Stimulated activated CD8-positive, alpha-beta memory T cell treated with anti-CD3 and anti-CD28 coated beads, Interleukin-12 subunit alpha, Interleukin-12 subunit beta, amount 100 ng/mL, for 24 hours (primary cell): ENCODE measurements at regions not wholly inside any gene's neighbourhood (a gene's known extent, or its start where the extent isn't known, plus 50 kb on each side); places are given as distances from the start of the nearest gene placed in this dataset.

Experiments used
- DNase-seq: peaks from one replicate; pipeline ENCODE4 v3.0.0-alpha.2; 2020; ENCODE audit errors: extremely low read depth

GRCh38 chr6:4560221-4561077, 215.8 kb upstream of the CDYL start:
- no peak for DNase-seq

- no peak for DNase-seq
Measured at GRCh38 chr6:4559281-4559875, 216.8 kb upstream of the CDYL start.

- no peak for DNase-seq
Measured at GRCh38 chr6:4554645-4555044, 221.6 kb upstream of the CDYL start.

- no peak for DNase-seq
Measured at GRCh38 chr6:4553387-4553786, 222.8 kb upstream of the CDYL start.

- DNase-seq = no peak
Measured at GRCh38 chr6:4550227-4550597, 226.0 kb upstream of the CDYL start.

GRCh38 chr6:4549556-4550226, 226.5 kb upstream of the CDYL start:
- no peak for DNase-seq

- DNase-seq = no peak
Measured at GRCh38 chr6:4545893-4546292, 230.3 kb upstream of the CDYL start.

- no peak for DNase-seq
Measured at GRCh38 chr6:4543596-4543995, 232.6 kb upstream of the CDYL start.

- DNase-seq = no peak
Measured at GRCh38 chr6:4533576-4533975, 242.6 kb upstream of the CDYL start.

- no peak for DNase-seq
Measured at GRCh38 chr6:4531406-4531805, 244.8 kb upstream of the CDYL start.

- no peak for DNase-seq
Measured at GRCh38 chr6:4522453-4522852, 253.8 kb upstream of the CDYL start.

GRCh38 chr6:4521070-4521469, 255.1 kb upstream of the CDYL start:
- DNase-seq = no peak

- DNase-seq = no peak
Measured at GRCh38 chr6:4518506-4518905, 257.7 kb upstream of the CDYL start.

- DNase-seq = no peak
Measured at GRCh38 chr6:4516206-4516605, 260.0 kb upstream of the CDYL start.

GRCh38 chr6:4513561-4513960, 262.6 kb upstream of the CDYL start:
- no peak for DNase-seq

GRCh38 chr6:4512051-4512471, 264.1 kb upstream of the CDYL start:
- no peak for DNase-seq

GRCh38 chr6:4511641-4512020, 264.6 kb upstream of the CDYL start:
- DNase-seq = no peak

GRCh38 chr6:4510906-4511640, 265.1 kb upstream of the CDYL start:
- DNase-seq = no peak

GRCh38 chr6:4510317-4510716, 265.9 kb upstream of the CDYL start:
- no peak for DNase-seq

- DNase-seq = no peak
Measured at GRCh38 chr6:4509506-4509905, 266.7 kb upstream of the CDYL start.

GRCh38 chr6:4506792-4507191, 269.4 kb upstream of the CDYL start:
- no peak for DNase-seq

- DNase-seq = no peak
Measured at GRCh38 chr6:4506223-4506622, 270.0 kb upstream of the CDYL start.
